ENCODE measurements at regions not wholly inside any gene's neighbourhood (a gene's known extent, or its start where the extent isn't known, plus 50 kb on each side); places are given as distances from the start of the nearest gene placed in this dataset.

GRCh38 chr21:22253761-22254160, 1255.6 kb downstream of the NCAM2 start:
- H3K27ac ChIP-seq (ENCODE audit: low read depth in 2 of 2, low read length in 1 of 2) = no peak overlapping the region
- no peaks in the 10 kb centered on the region for H4K20me1 ChIP-seq (ENCODE audit: insufficient read depth)
- H3K4me3 ChIP-seq (ENCODE audit: low read depth in 2 of 2, low read length in 1 of 2) = no peak overlapping the region
- H2AFZ ChIP-seq (ENCODE audit: low read depth) = no peak overlapping the region
- no peak overlapping the region for H3K4me2 ChIP-seq
- CTCF ChIA-PET = no interaction called here
- WGBS (ENCODE audit: low lambda C conversion rate) = 22% methylated on average over 2 of the region's 2 CpGs
- H3F3A ChIP-seq (replicated peaks; ENCODE audit: insufficient read depth) = no peaks in the 10 kb centered on the region
- no peak overlapping the region for H3K9ac ChIP-seq
- TF ChIP-seq EZH2phosphoT487 (IDR thresholded peaks at IDR 0.05; ENCODE audit: borderline replicate concordance, low read depth) (no peak), POLR2AphosphoS5 (IDR thresholded peaks at IDR 0.05; ENCODE audit: low read depth, low read length) (no peak), NRF1 (IDR thresholded peaks at IDR 0.05; ENCODE audit: low read depth, low read length) (no peak), FOXM1 (IDR thresholded peaks at IDR 0.05; ENCODE audit: low read depth) (no peak), USF1 (IDR thresholded peaks at IDR 0.05; ENCODE audit: borderline replicate concordance, low read depth) (no peak), YY1 (IDR thresholded peaks at IDR 0.05; ENCODE audit: low read depth) (no peak), TEAD4 (IDR thresholded peaks at IDR 0.05; ENCODE audit: borderline replicate concordance, insufficient read depth) (no peak), CHD2 (IDR thresholded peaks at IDR 0.05; ENCODE audit: low read length, partially characterized antibody) (no peak), MAX (IDR thresholded peaks at IDR 0.05; ENCODE audit: low read depth) (no peak), CTCF (IDR thresholded peaks at IDR 0.05) (no peak), RFX5 (IDR thresholded peaks at IDR 0.05; ENCODE audit: low read length) (no peak)
- H3K9me2 ChIP-seq = no peaks in the 10 kb centered on the region
- POLR2A ChIA-PET = no interaction called here
- no peaks in the 10 kb centered on the region for H3K79me2 ChIP-seq (ENCODE audit: insufficient read depth)
- no peak for DNase-seq
- H3K36me3 ChIP-seq (replicated peaks in 1 of 2; ENCODE audit: control insufficient read depth in 1 of 2, insufficient read depth in 2 of 2, low read length in 1 of 2) = no peaks in the 10 kb centered on the region
- H3K9me3 ChIP-seq = no peaks in the 10 kb centered on the region
- H3K4me1 ChIP-seq (ENCODE audit: control insufficient read depth in 1 of 2, insufficient read depth in 2 of 2, low read depth in 1 of 2, low read length in 1 of 2) = no peaks in the 10 kb centered on the region
- no peaks in the 10 kb centered on the region for H3K27me3 ChIP-seq (ENCODE audit: insufficient read depth)

GRCh38 chr21:22258821-22259220, 1260.6 kb downstream of the NCAM2 start:
- Histone ChIP-seq H3K4me2 (no peak overlapping the region), H3K27ac (ENCODE audit: low read depth in 2 of 2, low read length in 1 of 2) (no peak overlapping the region), H3K9me2 (no peaks in the 10 kb centered on the region), H3K4me3 (ENCODE audit: low read depth in 2 of 2, low read length in 1 of 2) (no peak overlapping the region), H3F3A (replicated peaks; ENCODE audit: insufficient read depth) (no peaks in the 10 kb centered on the region), H3K4me1 (ENCODE audit: control insufficient read depth in 1 of 2, insufficient read depth in 2 of 2, low read depth in 1 of 2, low read length in 1 of 2) (no peaks in the 10 kb centered on the region), H3K79me2 (ENCODE audit: insufficient read depth) (no peaks in the 10 kb centered on the region), H2AFZ (ENCODE audit: low read depth) (no peak overlapping the region), H3K9me3 (no peaks in the 10 kb centered on the region), H3K9ac (no peak overlapping the region), H3K36me3 (replicated peaks in 1 of 2; ENCODE audit: control insufficient read depth in 1 of 2, insufficient read depth in 2 of 2, low read length in 1 of 2) (no peaks in the 10 kb centered on the region), H4K20me1 (ENCODE audit: insufficient read depth) (no peaks in the 10 kb centered on the region), H3K27me3 (ENCODE audit: insufficient read depth) (no peaks in the 10 kb centered on the region)
- no peak for TF ChIP-seq CTCF (IDR thresholded peaks at IDR 0.05)
- no peak for TF ChIP-seq TCF12 (IDR thresholded peaks at IDR 0.05)
- TF ChIP-seq MEF2A (IDR thresholded peaks at IDR 0.05; ENCODE audit: borderline replicate concordance, low read depth) = no peak
- no peak for TF ChIP-seq EZH2phosphoT487 (IDR thresholded peaks at IDR 0.05; ENCODE audit: borderline replicate concordance, low read depth)
- no peak for TF ChIP-seq YY1 (IDR thresholded peaks at IDR 0.05; ENCODE audit: low read depth)
- no peak for TF ChIP-seq PBX3 (IDR thresholded peaks at IDR 0.05)
- no peak for TF ChIP-seq ZBTB33 (IDR thresholded peaks at IDR 0.05; ENCODE audit: borderline replicate concordance, low read depth)
- TF ChIP-seq NRF1 (IDR thresholded peaks at IDR 0.05; ENCODE audit: low read depth, low read length) = no peak
- no peak for TF ChIP-seq SIN3A (IDR thresholded peaks at IDR 0.05; ENCODE audit: borderline replicate concordance, low read depth, low read length)
- TF ChIP-seq SMC3 (IDR thresholded peaks at IDR 0.05; ENCODE audit: low read depth, low read length) = no peak
- no peak for TF ChIP-seq ELF1 (IDR thresholded peaks at IDR 0.05)
- no peak for TF ChIP-seq TEAD4 (IDR thresholded peaks at IDR 0.05; ENCODE audit: borderline replicate concordance, insufficient read depth)
- CTCF ChIA-PET = no interaction called here
- POLR2A ChIA-PET = no interaction called here
- no peak for DNase-seq
- 42% methylated on average over 1 of the region's 1 CpG for WGBS (ENCODE audit: low lambda C conversion rate)

Data from SK-N-SH (cell line).